22Rv1 (cell line): ENCODE measurements at regions not wholly inside any gene's neighbourhood (a gene's known extent, or its start where the extent isn't known, plus 50 kb on each side); places are given as distances from the start of the nearest gene placed in this dataset.

Experiments
- H3K27ac ChIP-seq: fragments of 450-650 bp; 2 replicates; pipeline ENCODE4 v1.5.1; 2017
- CTCF ChIP-seq: fragments of 450-650 bp; IDR thresholded peaks from 2 replicates; pipeline ENCODE4 v1.5.1; 2017; ENCODE audit warnings: mild to moderate bottlenecking
- ZFX ChIP-seq: fragments of 450-650 bp; IDR thresholded peaks from 2 replicates; pipeline ENCODE4 v1.6.1; 2017; ENCODE audit warnings: antibody characterized with exemption, borderline replicate concordance

- TF ChIP-seq CTCF (no peak), ZFX (no peak)
- H3K27ac ChIP-seq = no peak overlapping the region
These were observed 73.3 kb upstream of the ARHGAP29 start for GRCh38 chr1:94310570-94311270.

GRCh38 chr1:94309829-94310569, 72.6 kb upstream of the ARHGAP29 start:
- TF ChIP-seq ZFX (no peak), CTCF (no peak)
- no peak overlapping the region for H3K27ac ChIP-seq

GRCh38 chr1:94309216-94309615, 71.8 kb upstream of the ARHGAP29 start:
- no peak for TF ChIP-seq CTCF
- no peak for TF ChIP-seq ZFX
- H3K27ac ChIP-seq = no peak overlapping the region

GRCh38 chr1:94306521-94306920, 69.1 kb upstream of the ARHGAP29 start:
- no peak overlapping the region for H3K27ac ChIP-seq
- TF ChIP-seq ZFX = no peak
- TF ChIP-seq CTCF = no peak

- TF ChIP-seq CTCF = no peak
- TF ChIP-seq ZFX = no peak
- no peak overlapping the region for H3K27ac ChIP-seq
These were observed 68.3 kb upstream of the ARHGAP29 start for GRCh38 chr1:94305704-94306103.

- TF ChIP-seq ZFX (no peak), CTCF (no peak)
- no peak overlapping the region for H3K27ac ChIP-seq
These were observed 67.2 kb upstream of the ARHGAP29 start for GRCh38 chr1:94304553-94304952.

- H3K27ac ChIP-seq = no peak overlapping the region
- TF ChIP-seq ZFX (no peak), CTCF (no peak)
These were observed 65.6 kb upstream of the ARHGAP29 start for GRCh38 chr1:94303005-94303404.
